ENCODE measurements at regions not wholly inside any gene's neighbourhood (a gene's known extent, or its start where the extent isn't known, plus 50 kb on each side); places are given as distances from the start of the nearest gene placed in this dataset.

- CTCF ChIA-PET, result no interaction called here
- peaks cover 6 to 7% of the 10 kb centered on the region in 2 experiments; a peak in 2 of 4 replicates for H3K4me1 ChIP-seq (ENCODE audit: control insufficient read depth in 1 of 2, insufficient read depth in 2 of 2, low read length in 2 of 2)
These were observed 212.0 kb upstream of the JARID2 start for GRCh38 chr6:15033850-15034203.

More at GRCh38 chr6:15033850-15034203, 212.0 kb upstream of the JARID2 start:
- Histone ChIP-seq H3K27me3 (ENCODE audit: insufficient read depth, low read length) (no peaks in the 10 kb centered on the region), H3K27ac (ENCODE audit: low read depth, low read length) (no peak overlapping the region), H3K9me2 (ENCODE audit: insufficient read depth) (no peaks in the 10 kb centered on the region), H3K4me2 (ENCODE audit: low read length) (no peak overlapping the region), H4K20me1 (ENCODE audit: insufficient read depth) (no peaks in the 10 kb centered on the region), H3K9me3 (ENCODE audit: control insufficient read depth in 1 of 2, insufficient read depth in 1 of 2, low read depth in 1 of 2, low read length in 2 of 2) (no peaks in the 10 kb centered on the region), H3K9ac (ENCODE audit: low read length) (no peak overlapping the region), H3K4me3 (replicated peaks in 1 of 2; ENCODE audit: low read depth in 1 of 2, low read length in 2 of 2) (no peak overlapping the region), H3K79me2 (ENCODE audit: insufficient read depth, low read length) (no peaks in the 10 kb centered on the region), H2AFZ (ENCODE audit: low read depth, low read length, poor library complexity, severe bottlenecking) (no peak overlapping the region), H3K36me3 (ENCODE audit: control insufficient read depth in 1 of 2, insufficient read depth in 2 of 2, low read length in 2 of 2) (no peaks in the 10 kb centered on the region)
- no peak for DNase-seq (ENCODE audit: low read depth, low spot score)
- ChIA-PET RAD21 (ENCODE audit: low non-redundant PET in 1 of 2, low total read pairs in 2 of 2, uncharacterized antibody in 2 of 2, unreplicated experiment in 2 of 2) (no interaction called here), POLR2A (no interaction called here)
- no TSS peak for BruUV-seq (replicated peaks)
- ATAC-seq, result no peak
- intact Hi-C loops (cut with micrococcal nuclease), result no loop called here
- TF ChIP-seq FOSL1 (IDR thresholded peaks at IDR 0.05; ENCODE audit: low read depth) (no peak), EZH2phosphoT487 (IDR thresholded peaks at IDR 0.05; ENCODE audit: borderline replicate concordance) (no peak), JUND (IDR thresholded peaks at IDR 0.05) (no peak), SIN3A (IDR thresholded peaks at IDR 0.05; ENCODE audit: low read depth) (no peak), POLR2AphosphoS5 (IDR thresholded peaks at IDR 0.05; ENCODE audit: low read depth, low read length) (no peak), REST (IDR thresholded peaks at IDR 0.05; ENCODE audit: low read depth) (no peak), CBX3 (IDR thresholded peaks at IDR 0.05; ENCODE audit: low read depth) (no peak), POLR2A (IDR thresholded peaks at IDR 0.05; ENCODE audit: borderline replicate concordance, extremely low read depth, insufficient read depth, insufficient read length) (no peak), CEBPB (IDR thresholded peaks at IDR 0.05; ENCODE audit: low read depth) (no peak), ZFX (IDR thresholded peaks at IDR 0.05) (no peak), ATF3 (IDR thresholded peaks at IDR 0.05) (no peak), SRF (IDR thresholded peaks at IDR 0.05; ENCODE audit: low read depth) (no peak), EGR1 (IDR thresholded peaks at IDR 0.05; ENCODE audit: low read depth) (no peak), TCF7L2 (IDR thresholded peaks at IDR 0.05; ENCODE audit: borderline replicate concordance, extremely low read depth, insufficient read depth, insufficient read length) (no peak), ZBTB33 (IDR thresholded peaks at IDR 0.05; ENCODE audit: extremely low read depth, insufficient replicate concordance, low read length) (no peak), RAD21 (IDR thresholded peaks at IDR 0.05; ENCODE audit: low read depth) (no peak), YY1 (IDR thresholded peaks at IDR 0.05; ENCODE audit: extremely low read depth, insufficient replicate concordance, low read depth, low read length) (no peak)
- TF ChIP-seq, protein P1, sequence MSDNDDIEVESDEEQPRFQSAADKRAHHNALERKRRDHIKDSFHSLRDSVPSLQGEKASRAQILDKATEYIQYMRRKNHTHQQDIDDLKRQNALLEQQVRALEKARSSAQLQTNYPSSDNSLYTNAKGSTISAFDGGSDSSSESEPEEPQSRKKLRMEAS (IDR thresholded peaks at IDR 0.05), result no peak

Data from HCT116 (cell line).